Neural crest cell (in vitro differentiated cells): ENCODE measurements at regions not wholly inside any gene's neighbourhood (a gene's known extent, or its start where the extent isn't known, plus 50 kb on each side); places are given as distances from the start of the nearest gene placed in this dataset.

Experiments
- DNase-seq: peaks from one replicate; pipeline ENCODE4 v3.0.0; 2021; ENCODE audit warnings: low read depth, mixed read lengths, low spot score
- H3K27ac Mint-ChIP-seq: one replicate; pipeline ENCODE4 v1.8.0; 2021; ENCODE audit warnings: mild to moderate bottlenecking, mixed read lengths; ENCODE audit not compliant: unreplicated experiment
- H3K27me3 Mint-ChIP-seq: 2 replicates; pipeline ENCODE4 v1.8.0; 2021; ENCODE audit warnings: low read depth, mild to moderate bottlenecking, mixed read lengths
- H3K36me3 Mint-ChIP-seq: 2 replicates; pipeline ENCODE4 v1.8.0; 2021; ENCODE audit warnings: low read depth, mild to moderate bottlenecking, mixed read lengths
- H3K4me1 Mint-ChIP-seq: 2 replicates; pipeline ENCODE4 v1.8.0; 2021; ENCODE audit warnings: mixed read lengths
- H3K4me3 Mint-ChIP-seq: one replicate; pipeline ENCODE4 v1.8.0; 2021; ENCODE audit warnings: mild to moderate bottlenecking, mixed read lengths
- H3K9me3 Mint-ChIP-seq: 2 replicates; pipeline ENCODE4 v1.8.0; 2021; ENCODE audit warnings: mixed read lengths
- CTCF ChIP-seq: fragments of 200-600 bp; sonication (generic); conservative IDR thresholded peaks from 2 replicates; pipeline ENCODE4 v1.5.0; 2021; ENCODE audit warnings: antibody characterized with exemption, mild to moderate bottlenecking

GRCh38 chr3:159144472-159144871 is 342.6 kb downstream of the MFSD1 start:
- Mint-ChIP-seq H3K36me3 (no peaks in the 10 kb centered on the region), H3K4me3 (no peak overlapping the region), H3K4me1 (peaks cover 20% of the 10 kb centered on the region), H3K27ac (no peak overlapping the region), H3K27me3 (no peaks in the 10 kb centered on the region), H3K9me3 (no peaks in the 10 kb centered on the region)
- TF ChIP-seq CTCF, result no peak
- DNase-seq, result no peak

- Mint-ChIP-seq H3K9me3 (no peaks in the 10 kb centered on the region), H3K36me3 (no peaks in the 10 kb centered on the region), H3K27ac (no peak overlapping the region), H3K4me3 (no peak overlapping the region), H3K27me3 (no peaks in the 10 kb centered on the region), H3K4me1 (peaks cover 24% of the 10 kb centered on the region)
- no peak for DNase-seq
- no peak for TF ChIP-seq CTCF
Observed at GRCh38 chr3:159144891-159145290, 343.0 kb downstream of the MFSD1 start.

GRCh38 chr3:159146392-159146791 is 344.5 kb downstream of the MFSD1 start:
- no peak overlapping the region for H3K27ac Mint-ChIP-seq
- no peaks in the 10 kb centered on the region for H3K9me3 Mint-ChIP-seq
- TF ChIP-seq CTCF, result no peak
- no peaks in the 10 kb centered on the region for H3K27me3 Mint-ChIP-seq
- H3K4me1 Mint-ChIP-seq, result peaks cover 26% of the 10 kb centered on the region
- no peak overlapping the region for H3K4me3 Mint-ChIP-seq
- no peak for DNase-seq
- no peaks in the 10 kb centered on the region for H3K36me3 Mint-ChIP-seq

- H3K36me3 Mint-ChIP-seq, result no peaks in the 10 kb centered on the region
Observed at GRCh38 chr3:159146856-159147435, 345.1 kb downstream of the MFSD1 start.

GRCh38 chr3:159147813-159148212 is 346.0 kb downstream of the MFSD1 start:
- H3K27ac Mint-ChIP-seq, result no peak overlapping the region
- H3K9me3 Mint-ChIP-seq, result no peaks in the 10 kb centered on the region
- H3K27me3 Mint-ChIP-seq, result no peaks in the 10 kb centered on the region
- DNase-seq, result no peak
- TF ChIP-seq CTCF, result no peak
- H3K4me3 Mint-ChIP-seq, result no peak overlapping the region
- H3K4me1 Mint-ChIP-seq, result peaks cover 26% of the 10 kb centered on the region
- no peaks in the 10 kb centered on the region for H3K36me3 Mint-ChIP-seq

More at GRCh38 chr3:159146856-159147435, 345.1 kb downstream of the MFSD1 start:
- Mint-ChIP-seq H3K4me1 (peaks cover 26% of the 10 kb centered on the region), H3K9me3 (no peaks in the 10 kb centered on the region), H3K27ac (no peak overlapping the region), H3K4me3 (no peak overlapping the region), H3K27me3 (no peaks in the 10 kb centered on the region)
- DNase-seq, result no peak
- no peak for TF ChIP-seq CTCF
